Tibial nerve (tissue), 4 donors: ENCODE measurements at regions not wholly inside any gene's neighbourhood (a gene's known extent, or its start where the extent isn't known, plus 50 kb on each side); places are given as distances from the start of the nearest gene placed in this dataset.

Experiments used
- CTCF ChIP-seq, 5 experiments: fragments of 200-600 bp in 3 of 5; fragments of 450-650 bp in 2 of 5; sonication (generic) in 3 of 5; IDR thresholded peaks; one replicate each; pipeline ENCODE4 v1.5.1; 2016 to 2019; ENCODE audit warnings: antibody characterized with exemption in 5 of 5, mild to moderate bottlenecking in 3 of 5, moderate library complexity in 2 of 5
- EP300 ChIP-seq, 2 donors: sonication (generic); formaldehyde crosslinking; IDR thresholded peaks; one replicate each; pipeline ENCODE4 v1.6.1; 2017; ENCODE audit warnings: antibody characterized with exemption in 2 of 2, mild to moderate bottlenecking in 1 of 2
- POLR2A ChIP-seq, 2 donors: fragments of 450-650 bp; IDR thresholded peaks; one replicate each; pipeline ENCODE4 v1.6.1; 2017; ENCODE audit warnings: antibody characterized with exemption in 2 of 2, mild to moderate bottlenecking in 2 of 2, moderate library complexity in 2 of 2

- no peak for TF ChIP-seq CTCF (IDR thresholded peaks at IDR 0.05)
- no peak for TF ChIP-seq EP300 (IDR thresholded peaks at IDR 0.05)
- TF ChIP-seq POLR2A (IDR thresholded peaks at IDR 0.05) = no peak
These were observed 362.6 kb downstream of the AEBP2 start for GRCh38 chr12:19801941-19802340.
